GM21619 (cell line): ENCODE measurements at regions not wholly inside any gene's neighbourhood (a gene's known extent, or its start where the extent isn't known, plus 50 kb on each side); places are given as distances from the start of the nearest gene placed in this dataset.

ENCODE experiments used
- ATAC-seq: cut with Tn5 transposase; IDR thresholded peaks from one replicate; pipeline ENCODE4 v1.9.1; 2021; ENCODE audit not compliant: unreplicated experiment

DNA sequence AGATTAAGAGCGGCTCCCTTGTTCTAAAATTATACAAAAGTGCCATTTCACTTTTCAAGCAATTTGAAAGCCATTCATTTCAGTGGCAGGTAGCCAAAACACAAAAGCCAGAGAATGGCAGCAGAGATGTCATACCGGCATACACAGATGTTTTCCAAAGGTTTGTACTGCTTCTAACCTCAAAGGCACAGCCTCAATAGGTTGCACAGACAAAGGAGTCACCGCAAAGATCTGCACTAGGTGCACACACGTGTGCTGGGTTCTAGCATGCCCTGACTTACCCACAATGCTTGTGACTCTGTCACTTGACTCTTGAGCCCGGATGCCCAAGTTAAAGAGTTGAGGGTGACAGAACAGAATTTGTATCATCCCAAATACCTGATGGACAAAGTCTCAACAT, 448.9 kb upstream of the ADGRL2 start:
- ATAC-seq, result no peak

DNA sequence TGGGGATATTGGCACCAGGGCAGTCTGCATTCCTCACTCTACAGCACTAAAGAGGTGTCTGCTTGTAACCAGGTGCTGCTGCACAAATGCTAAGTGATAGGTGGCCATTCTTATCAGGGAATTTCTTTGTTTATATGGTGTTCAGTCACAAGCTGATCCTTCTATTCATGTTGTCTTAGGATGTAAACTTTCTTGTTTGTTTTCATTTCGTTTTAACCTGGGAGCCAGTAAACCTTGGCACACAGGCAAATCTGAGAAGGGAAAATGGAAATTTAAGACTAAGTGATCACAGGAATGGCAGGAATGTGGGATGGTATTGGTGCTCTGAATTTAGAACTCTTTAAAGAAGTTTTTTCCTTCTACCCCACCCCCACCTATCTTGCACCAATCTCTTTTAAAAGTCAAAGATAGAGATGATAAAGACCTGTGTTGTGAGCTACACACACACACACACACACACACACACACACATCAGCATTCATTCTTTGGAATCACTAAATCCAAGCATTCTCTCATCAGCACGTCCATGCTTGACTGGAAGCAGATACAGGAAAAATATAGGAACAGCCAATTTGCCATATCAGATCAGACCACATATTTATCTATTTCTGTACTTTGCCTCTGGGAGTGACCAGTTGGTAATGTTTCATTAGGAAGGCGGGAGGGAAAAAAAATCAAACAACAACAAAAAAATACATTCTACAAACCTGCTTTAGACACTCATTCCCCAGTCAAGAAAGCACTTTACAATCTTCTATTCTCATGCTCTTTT, 451.4 kb upstream of the ADGRL2 start:
- no peak for ATAC-seq

DNA sequence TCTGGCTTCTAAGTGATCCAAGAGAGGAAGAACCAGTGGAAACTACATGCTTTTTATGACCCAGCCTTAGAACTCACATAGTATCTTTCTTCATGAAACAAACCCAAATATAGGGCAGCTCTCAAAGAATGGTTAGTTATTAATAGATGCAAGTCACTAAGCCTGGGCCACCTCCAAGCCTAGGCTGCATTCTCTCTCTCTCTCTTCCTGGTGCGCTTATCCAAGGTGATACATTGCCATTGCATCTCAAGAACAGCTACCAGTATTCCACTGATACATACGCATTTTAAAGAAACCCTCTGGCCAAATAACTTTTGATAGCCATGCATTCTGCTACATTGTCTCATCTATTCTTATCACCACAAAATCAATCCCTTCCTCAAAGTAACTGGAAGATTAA, 455.6 kb upstream of the ADGRL2 start:
- ATAC-seq, result no peak

DNA sequence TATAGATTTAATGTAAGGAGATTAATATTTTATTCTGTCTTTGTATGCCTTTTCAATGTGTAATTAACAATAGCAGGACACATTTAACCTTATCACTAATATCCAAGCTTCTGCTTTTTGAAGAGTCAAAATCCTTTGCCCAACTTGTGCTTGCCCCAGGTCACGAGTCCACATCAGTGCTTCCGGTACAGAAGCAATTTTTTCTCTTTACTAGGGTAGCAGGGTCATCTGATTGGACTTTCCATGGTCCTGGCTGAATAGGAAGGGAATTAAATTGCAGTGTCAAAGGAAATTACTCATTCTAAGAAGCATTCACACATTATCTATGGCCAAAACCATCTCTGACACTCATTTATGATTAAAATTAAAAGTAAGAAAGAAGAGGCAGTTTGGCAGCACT, 460.5 kb upstream of the ADGRL2 start:
- ATAC-seq, result no peak

DNA sequence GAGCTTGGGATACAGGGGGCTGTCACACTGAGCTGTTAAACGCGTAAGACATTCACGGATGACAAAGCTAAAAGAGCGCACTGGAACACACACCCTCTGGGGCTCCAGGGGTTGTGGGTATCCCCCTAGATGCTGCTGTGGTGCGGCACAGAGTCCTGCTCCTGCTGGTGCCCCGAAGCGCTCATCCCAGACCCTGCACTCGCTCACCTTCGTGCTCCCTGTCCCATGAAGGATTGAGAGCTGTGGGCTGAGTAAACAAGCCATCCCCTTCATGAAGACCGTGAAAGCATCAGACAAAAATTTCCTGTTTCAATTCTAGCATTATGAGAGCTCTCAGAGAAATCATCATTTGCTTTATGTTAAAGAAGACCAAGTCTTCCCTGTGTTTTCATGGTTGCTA, 463.5 kb upstream of the ADGRL2 start:
- no peak for ATAC-seq

GRCh38 chr1:81335876-81336275, 464.9 kb upstream of the ADGRL2 start:
- no peak for ATAC-seq

GRCh38 chr1:81330521-81330920, 470.2 kb upstream of the ADGRL2 start:
- no peak for ATAC-seq

- no peak for ATAC-seq
Observed at GRCh38 chr1:81330111-81330510, 470.6 kb upstream of the ADGRL2 start.

- ATAC-seq, result no peak
Observed at GRCh38 chr1:81329041-81329440, 471.7 kb upstream of the ADGRL2 start.

GRCh38 chr1:81327743-81328142, 473.0 kb upstream of the ADGRL2 start:
- no peak for ATAC-seq

- ATAC-seq, result no peak
Observed at GRCh38 chr1:81327103-81327710, 473.5 kb upstream of the ADGRL2 start.

- ATAC-seq, result no peak
Observed at GRCh38 chr1:81326212-81326611, 474.5 kb upstream of the ADGRL2 start.

DNA sequence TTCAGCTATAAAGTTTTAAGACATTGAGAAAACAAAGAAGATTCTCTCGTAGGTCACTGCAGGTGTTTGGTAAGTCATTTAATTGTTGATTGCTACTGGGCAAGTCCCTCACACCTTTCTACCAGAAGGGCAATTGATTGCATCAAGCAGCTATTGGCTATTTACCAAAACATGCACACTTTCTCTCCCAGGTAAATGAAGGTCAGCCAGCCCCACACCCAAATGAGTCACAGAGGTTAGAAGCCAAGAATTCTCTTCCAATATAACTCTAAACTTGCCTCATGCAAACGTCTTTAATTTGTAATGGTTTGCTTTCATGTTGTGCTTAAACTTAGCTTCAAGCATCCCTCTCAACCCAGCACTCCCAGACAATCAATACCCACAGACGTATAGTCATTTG, 475.3 kb upstream of the ADGRL2 start:
- ATAC-seq, result no peak

DNA sequence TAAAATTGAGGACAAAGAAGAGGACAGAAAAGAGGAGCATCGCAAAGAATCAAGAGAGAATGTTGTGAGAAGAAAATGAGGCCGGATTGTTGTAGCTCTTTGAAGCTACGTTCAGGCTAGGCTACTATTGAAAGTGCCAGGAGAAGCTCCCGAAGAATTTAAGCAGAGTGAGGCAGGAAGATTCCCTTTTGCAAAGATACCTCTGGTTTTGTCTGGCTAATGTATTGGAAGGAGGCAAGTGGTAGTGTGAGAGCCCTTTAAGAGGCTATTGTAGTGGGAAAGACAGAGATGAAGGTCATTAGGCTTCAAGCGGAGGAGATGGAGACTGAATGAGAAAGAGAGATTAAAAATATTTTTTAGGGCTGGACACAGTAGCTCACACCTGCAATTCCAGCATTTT, 476.9 kb upstream of the ADGRL2 start:
- ATAC-seq, result no peak

- ATAC-seq, result no peak
Observed at GRCh38 chr1:81317191-81317590, 483.5 kb upstream of the ADGRL2 start.

GRCh38 chr1:81314513-81315233, 486.1 kb upstream of the ADGRL2 start:
- ATAC-seq, result no peak

GRCh38 chr1:81313289-81313688, 487.4 kb upstream of the ADGRL2 start:
- no peak for ATAC-seq

DNA sequence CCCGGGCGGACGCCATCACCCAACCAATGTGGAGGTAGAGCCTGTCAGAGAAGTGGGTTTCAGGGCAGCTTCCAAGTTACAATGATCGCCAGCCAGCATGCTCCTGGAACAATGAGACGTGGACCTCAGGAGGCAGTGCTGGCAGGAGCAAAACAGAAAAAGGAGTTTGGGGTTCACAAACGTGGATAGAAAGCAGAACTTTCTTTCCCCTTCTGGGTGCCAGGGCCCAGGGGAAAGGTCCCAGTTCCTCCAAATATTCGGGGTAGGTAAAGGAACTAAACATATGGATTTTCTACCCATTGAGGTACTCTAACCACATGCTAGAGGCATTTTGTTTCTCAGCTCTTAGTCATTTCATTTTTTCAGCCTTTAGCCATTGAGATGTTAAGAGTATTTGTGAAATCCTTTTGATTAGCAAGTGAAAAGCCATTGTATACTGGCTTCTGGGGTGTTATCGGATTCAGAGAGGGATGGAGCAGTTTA, 488.4 kb upstream of the ADGRL2 start:
- ATAC-seq, result no peak

DNA sequence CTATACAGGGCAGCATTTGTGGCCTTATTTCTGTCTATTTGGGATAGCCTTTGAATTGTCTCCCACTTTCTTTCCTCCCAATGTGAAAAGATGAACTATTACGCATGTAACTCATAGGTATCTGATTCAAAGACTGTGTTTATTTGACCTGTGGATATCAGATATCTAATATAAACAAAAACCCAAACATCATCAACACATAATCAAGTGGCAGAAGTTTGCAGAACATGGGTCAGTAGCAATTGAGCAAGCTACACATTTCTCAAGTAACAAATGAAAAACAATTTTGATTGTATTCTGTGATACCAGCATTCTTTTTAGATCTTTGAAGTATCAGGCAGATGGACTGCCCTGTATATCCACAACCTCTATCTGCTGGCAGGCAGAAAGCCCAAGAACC, 490.5 kb upstream of the ADGRL2 start:
- no peak for ATAC-seq

- ATAC-seq, result no peak
Observed at GRCh38 chr1:81308191-81308590, 492.5 kb upstream of the ADGRL2 start.

GRCh38 chr1:81307786-81308185, 492.9 kb upstream of the ADGRL2 start:
- ATAC-seq, result no peak

DNA sequence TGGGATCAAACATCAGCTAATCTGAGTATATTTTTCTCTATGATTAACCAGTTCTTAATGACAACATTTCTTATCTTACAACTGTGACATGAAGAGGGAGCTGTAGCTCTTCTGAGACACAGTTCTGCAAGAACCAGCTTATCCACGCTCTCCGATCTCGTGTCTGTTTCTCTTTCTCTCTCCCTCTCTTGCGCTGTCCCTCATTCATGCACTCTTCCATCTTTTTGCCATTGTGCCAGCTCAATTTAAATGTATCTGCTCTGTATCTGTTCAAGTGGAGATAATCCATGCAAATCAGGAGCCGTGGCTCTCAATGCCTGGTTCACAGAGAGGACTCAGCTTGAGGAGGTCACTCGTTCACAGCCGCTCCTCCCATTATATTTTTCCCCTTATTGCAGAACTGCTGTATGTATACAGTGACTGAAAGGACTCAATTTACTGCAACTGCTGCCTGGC, 494.7 kb upstream of the ADGRL2 start:
- ATAC-seq, result no peak
